ENCODE measurements at regions not wholly inside any gene's neighbourhood (a gene's known extent, or its start where the extent isn't known, plus 50 kb on each side); places are given as distances from the start of the nearest gene placed in this dataset.

DNA sequence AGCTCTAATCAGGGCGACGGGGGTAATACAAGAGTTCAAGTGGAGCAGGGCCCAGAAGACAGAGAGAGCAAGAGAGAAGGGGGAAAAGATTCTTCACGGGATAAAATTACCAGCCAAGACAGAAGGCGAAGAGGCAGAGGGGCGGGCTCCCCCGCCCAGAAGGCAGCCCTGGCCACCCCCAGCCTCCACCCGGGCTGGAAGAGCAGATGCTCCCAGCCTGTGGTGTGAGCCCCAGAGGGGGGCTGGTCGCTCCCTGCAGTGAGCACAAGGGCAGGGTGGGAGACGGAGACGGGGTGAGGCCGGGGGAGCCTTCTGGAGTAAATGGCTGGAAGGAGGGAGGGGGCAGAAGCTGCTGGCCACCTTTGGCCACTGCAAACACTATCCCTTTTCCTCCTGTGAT is 1035.6 kb downstream of the VRK1 start:
- DNase-seq (no peak), ATAC-seq (no peak)
- H3K9me3 Mint-ChIP-seq = no peaks in the 10 kb centered on the region
- peaks cover 0 to 4% of the 10 kb centered on the region in 2 donors for H3K4me1 Mint-ChIP-seq
- Histone ChIP-seq H3K27me3 (ENCODE audit: control insufficient read depth, insufficient read depth, low read length) (no peaks in the 10 kb centered on the region), H3K4me1 (ENCODE audit: control insufficient read depth, insufficient read depth, low read length) (no peaks in the 10 kb centered on the region), H3K4me3 (ENCODE audit: low read length) (no peak overlapping the region), H3K36me3 (ENCODE audit: control insufficient read depth, insufficient read depth, low read length) (no peaks in the 10 kb centered on the region), H3K9me3 (ENCODE audit: control insufficient read depth, insufficient read depth, low read length) (no peaks in the 10 kb centered on the region), H3K27ac (ENCODE audit: low read length) (no peak overlapping the region)
- no peak overlapping the region for H3K27ac Mint-ChIP-seq
- TF ChIP-seq, protein P1, sequence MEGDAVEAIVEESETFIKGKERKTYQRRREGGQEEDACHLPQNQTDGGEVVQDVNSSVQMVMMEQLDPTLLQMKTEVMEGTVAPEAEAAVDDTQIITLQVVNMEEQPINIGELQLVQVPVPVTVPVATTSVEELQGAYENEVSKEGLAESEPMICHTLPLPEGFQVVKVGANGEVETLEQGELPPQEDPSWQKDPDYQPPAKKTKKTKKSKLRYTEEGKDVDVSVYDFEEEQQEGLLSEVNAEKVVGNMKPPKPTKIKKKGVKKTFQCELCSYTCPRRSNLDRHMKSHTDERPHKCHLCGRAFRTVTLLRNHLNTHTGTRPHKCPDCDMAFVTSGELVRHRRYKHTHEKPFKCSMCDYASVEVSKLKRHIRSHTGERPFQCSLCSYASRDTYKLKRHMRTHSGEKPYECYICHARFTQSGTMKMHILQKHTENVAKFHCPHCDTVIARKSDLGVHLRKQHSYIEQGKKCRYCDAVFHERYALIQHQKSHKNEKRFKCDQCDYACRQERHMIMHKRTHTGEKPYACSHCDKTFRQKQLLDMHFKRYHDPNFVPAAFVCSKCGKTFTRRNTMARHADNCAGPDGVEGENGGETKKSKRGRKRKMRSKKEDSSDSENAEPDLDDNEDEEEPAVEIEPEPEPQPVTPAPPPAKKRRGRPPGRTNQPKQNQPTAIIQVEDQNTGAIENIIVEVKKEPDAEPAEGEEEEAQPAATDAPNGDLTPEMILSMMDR (IDR thresholded peaks at IDR 0.05) = no peak
- peaks cover 0 to 11% of the 10 kb centered on the region in 2 donors for H3K27me3 Mint-ChIP-seq (ENCODE audit: low read depth in 2 of 2)
- 85% methylated on average over 11 of the region's 11 CpGs for WGBS (ENCODE audit: insufficient coverage)
- intact Hi-C loops (cut with micrococcal nuclease) = no loop called here
- no peaks in the 10 kb centered on the region for H3K36me3 Mint-ChIP-seq
- no peak overlapping the region for H3K4me3 Mint-ChIP-seq

DNA sequence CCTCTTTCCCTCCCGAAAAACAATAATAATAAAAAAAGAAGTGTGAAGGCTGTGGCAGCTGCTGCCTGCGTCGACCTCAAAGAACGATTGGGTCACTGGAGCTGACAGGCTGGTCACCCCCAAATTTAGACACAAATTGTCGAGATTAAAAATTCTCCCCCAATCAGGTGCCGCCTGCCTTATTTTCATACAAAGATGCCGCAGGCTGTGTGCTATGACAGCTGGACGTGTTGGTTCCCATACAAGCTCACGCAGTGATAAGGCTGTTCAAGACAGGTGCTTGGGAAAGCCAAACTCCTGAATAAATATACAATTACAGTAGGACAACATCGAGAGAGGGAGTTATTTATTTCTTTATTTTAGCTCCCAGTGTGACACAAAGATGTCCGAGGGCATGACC is 1041.8 kb downstream of the VRK1 start:
- no peak overlapping the region for H3K27ac Mint-ChIP-seq
- Histone ChIP-seq H3K4me3 (ENCODE audit: low read length) (no peak overlapping the region), H3K27me3 (ENCODE audit: control insufficient read depth, insufficient read depth, low read length) (no peaks in the 10 kb centered on the region), H3K27ac (ENCODE audit: low read length) (no peak overlapping the region), H3K9me3 (ENCODE audit: control insufficient read depth, insufficient read depth, low read length) (no peaks in the 10 kb centered on the region), H3K4me1 (ENCODE audit: control insufficient read depth, insufficient read depth, low read length) (no peaks in the 10 kb centered on the region), H3K36me3 (ENCODE audit: control insufficient read depth, insufficient read depth, low read length) (no peaks in the 10 kb centered on the region)
- H3K4me3 Mint-ChIP-seq = no peak overlapping the region
- ATAC-seq (no peak), DNase-seq (no peak)
- no peaks in the 10 kb centered on the region for H3K36me3 Mint-ChIP-seq
- no peaks in the 10 kb centered on the region for H3K9me3 Mint-ChIP-seq
- H3K4me1 Mint-ChIP-seq = peaks cover 5 to 13% of the 10 kb centered on the region in 2 donors
- TF ChIP-seq, protein P1 (IDR thresholded peaks at IDR 0.05) = no peak
- H3K27me3 Mint-ChIP-seq (ENCODE audit: low read depth in 2 of 2) = peaks cover 9 to 13% of the 10 kb centered on the region in 2 donors
- 90% methylated on average over 9 of the region's 11 CpGs for WGBS (ENCODE audit: insufficient coverage)
- intact Hi-C loops (cut with micrococcal nuclease) = no loop called here

DNA sequence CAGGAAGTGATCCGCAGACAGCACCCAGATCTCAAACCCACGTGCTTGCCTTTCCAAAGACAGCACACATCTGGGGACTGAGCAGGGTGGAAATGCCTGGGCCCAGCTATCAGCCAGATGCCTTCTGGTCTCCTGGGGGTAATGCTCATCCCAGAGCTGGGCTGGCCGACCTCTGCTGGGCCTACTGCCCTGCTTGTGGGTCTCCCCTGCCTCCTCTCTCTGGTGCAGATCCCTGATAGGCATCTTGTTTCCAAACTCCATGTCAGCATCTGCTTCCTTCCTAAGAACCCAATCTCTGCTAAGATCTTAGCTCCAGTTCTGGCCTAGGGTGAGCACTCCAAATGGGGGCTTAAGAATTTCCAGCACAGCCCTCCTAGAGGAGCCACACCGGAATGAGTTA is 1043.0 kb downstream of the VRK1 start:
- no peaks in the 10 kb centered on the region for H3K27me3 ChIP-seq (ENCODE audit: control insufficient read depth, insufficient read depth, low read length)
- H3K27ac ChIP-seq (ENCODE audit: low read length) = no peak overlapping the region
- H3K36me3 ChIP-seq (ENCODE audit: control insufficient read depth, insufficient read depth, low read length) = no peaks in the 10 kb centered on the region
- peaks cover 9 to 13% of the 10 kb centered on the region in 2 donors for H3K27me3 Mint-ChIP-seq (ENCODE audit: low read depth in 2 of 2)
- WGBS (ENCODE audit: insufficient coverage) = 72% methylated on average over 4 of the region's 4 CpGs
- TF ChIP-seq, protein P1 (IDR thresholded peaks at IDR 0.05) = no peak
- peaks cover 5 to 8% of the 10 kb centered on the region in 2 donors for H3K4me1 Mint-ChIP-seq
- no peak for DNase-seq
- no peak for ATAC-seq
- no peak overlapping the region for H3K4me3 Mint-ChIP-seq
- H3K4me3 ChIP-seq (ENCODE audit: low read length) = no peak overlapping the region
- no peaks in the 10 kb centered on the region for H3K4me1 ChIP-seq (ENCODE audit: control insufficient read depth, insufficient read depth, low read length)
- H3K27ac Mint-ChIP-seq = no peak overlapping the region
- H3K9me3 Mint-ChIP-seq = no peaks in the 10 kb centered on the region
- no peaks in the 10 kb centered on the region for H3K36me3 Mint-ChIP-seq
- H3K9me3 ChIP-seq (ENCODE audit: control insufficient read depth, insufficient read depth, low read length) = no peaks in the 10 kb centered on the region
- intact Hi-C loops (cut with micrococcal nuclease) = no loop called here

DNA sequence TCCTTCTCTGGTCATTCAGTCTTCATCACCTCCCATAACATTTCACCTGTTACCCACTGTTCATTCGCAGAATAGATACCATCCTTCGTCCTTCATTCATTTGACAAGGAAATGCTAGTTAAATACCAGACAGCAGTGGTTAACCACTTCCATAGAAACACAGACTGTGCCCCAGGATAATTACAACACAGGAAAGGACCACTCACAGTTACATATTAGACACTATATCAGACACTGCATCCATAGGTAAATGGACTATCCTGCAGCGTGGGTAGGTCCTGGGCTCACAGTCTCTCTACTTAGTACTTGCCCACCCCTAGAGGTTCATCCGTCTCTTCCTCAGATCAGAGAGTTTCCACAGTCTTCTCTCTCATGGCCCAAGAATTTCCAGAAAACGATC is 1044.6 kb downstream of the VRK1 start:
- ATAC-seq (no peak), DNase-seq (no peak)
- Histone ChIP-seq H3K36me3 (ENCODE audit: control insufficient read depth, insufficient read depth, low read length) (no peaks in the 10 kb centered on the region), H3K4me1 (ENCODE audit: control insufficient read depth, insufficient read depth, low read length) (no peaks in the 10 kb centered on the region), H3K4me3 (ENCODE audit: low read length) (no peak overlapping the region), H3K27ac (ENCODE audit: low read length) (no peak overlapping the region), H3K9me3 (ENCODE audit: control insufficient read depth, insufficient read depth, low read length) (no peaks in the 10 kb centered on the region), H3K27me3 (ENCODE audit: control insufficient read depth, insufficient read depth, low read length) (no peaks in the 10 kb centered on the region)
- H3K9me3 Mint-ChIP-seq = no peaks in the 10 kb centered on the region
- H3K4me1 Mint-ChIP-seq = peaks cover 5 to 8% of the 10 kb centered on the region in 2 donors
- WGBS (ENCODE audit: insufficient coverage) = 38% methylated on average over 4 of the region's 5 CpGs
- H3K27ac Mint-ChIP-seq = no peak overlapping the region
- intact Hi-C loops (cut with micrococcal nuclease) = no loop called here
- no peaks in the 10 kb centered on the region for H3K36me3 Mint-ChIP-seq
- peaks cover 9 to 10% of the 10 kb centered on the region in 2 donors for H3K27me3 Mint-ChIP-seq (ENCODE audit: low read depth in 2 of 2)
- TF ChIP-seq, protein P1 (IDR thresholded peaks at IDR 0.05) = no peak
- H3K4me3 Mint-ChIP-seq = no peak overlapping the region
